ENCODE measurements at regions not wholly inside any gene's neighbourhood (a gene's known extent, or its start where the extent isn't known, plus 50 kb on each side); places are given as distances from the start of the nearest gene placed in this dataset.

DNA sequence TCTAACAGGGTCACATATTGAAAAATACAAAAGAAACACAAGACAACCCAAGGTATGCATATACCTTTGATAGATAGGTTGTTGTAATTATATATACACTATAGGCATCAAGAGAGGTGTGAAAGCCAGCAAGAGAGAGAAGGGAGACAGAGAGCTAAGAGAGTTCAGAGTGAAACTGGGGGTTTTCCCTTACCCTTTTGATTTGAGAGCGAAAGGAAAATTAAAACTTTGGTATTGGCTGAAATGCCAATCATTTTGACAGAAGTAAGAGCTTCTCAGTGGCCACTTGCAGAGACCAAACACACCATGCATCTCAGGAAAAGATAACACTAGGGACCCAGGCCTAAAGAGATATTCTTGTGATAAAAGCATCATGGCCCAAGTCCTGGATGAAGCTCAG is 183.6 kb downstream of the SHOX2 start:
- TF ChIP-seq POLR2A (IDR thresholded peaks at IDR 0.05): no peak
- TF ChIP-seq, protein P1, sequence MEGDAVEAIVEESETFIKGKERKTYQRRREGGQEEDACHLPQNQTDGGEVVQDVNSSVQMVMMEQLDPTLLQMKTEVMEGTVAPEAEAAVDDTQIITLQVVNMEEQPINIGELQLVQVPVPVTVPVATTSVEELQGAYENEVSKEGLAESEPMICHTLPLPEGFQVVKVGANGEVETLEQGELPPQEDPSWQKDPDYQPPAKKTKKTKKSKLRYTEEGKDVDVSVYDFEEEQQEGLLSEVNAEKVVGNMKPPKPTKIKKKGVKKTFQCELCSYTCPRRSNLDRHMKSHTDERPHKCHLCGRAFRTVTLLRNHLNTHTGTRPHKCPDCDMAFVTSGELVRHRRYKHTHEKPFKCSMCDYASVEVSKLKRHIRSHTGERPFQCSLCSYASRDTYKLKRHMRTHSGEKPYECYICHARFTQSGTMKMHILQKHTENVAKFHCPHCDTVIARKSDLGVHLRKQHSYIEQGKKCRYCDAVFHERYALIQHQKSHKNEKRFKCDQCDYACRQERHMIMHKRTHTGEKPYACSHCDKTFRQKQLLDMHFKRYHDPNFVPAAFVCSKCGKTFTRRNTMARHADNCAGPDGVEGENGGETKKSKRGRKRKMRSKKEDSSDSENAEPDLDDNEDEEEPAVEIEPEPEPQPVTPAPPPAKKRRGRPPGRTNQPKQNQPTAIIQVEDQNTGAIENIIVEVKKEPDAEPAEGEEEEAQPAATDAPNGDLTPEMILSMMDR (IDR thresholded peaks at IDR 0.05): no peak
